CMK (cell line): ENCODE measurements at regions not wholly inside any gene's neighbourhood (a gene's known extent, or its start where the extent isn't known, plus 50 kb on each side); places are given as distances from the start of the nearest gene placed in this dataset.

Experiments
- DNase-seq: peaks from one replicate; pipeline ENCODE4 v3.0.0-alpha.2; 2010; ENCODE audit warnings: low read depth

GRCh38 chr17:36867716-36868341, 69.4 kb upstream of the LHX1 start:
- DNase-seq: no peak

DNA sequence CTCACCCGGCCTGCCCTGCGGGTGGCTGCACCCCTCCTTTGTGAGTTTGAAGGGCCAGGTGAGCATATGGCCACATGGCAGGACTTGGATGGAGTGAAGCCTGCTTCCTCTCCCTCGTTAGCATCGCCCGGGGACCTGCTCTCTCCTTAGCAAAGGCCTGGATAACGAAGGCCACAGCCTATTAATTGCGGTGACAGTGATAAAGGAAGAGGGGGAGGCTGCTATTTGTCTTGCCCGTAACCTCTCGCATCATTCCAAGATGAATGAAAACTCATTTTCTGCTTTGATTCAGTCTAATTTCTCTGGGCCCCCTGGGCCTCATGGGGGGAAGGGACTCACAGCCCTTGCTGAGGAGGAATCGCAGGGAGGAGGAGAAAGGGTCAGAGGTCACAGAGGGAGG, 68.5 kb upstream of the LHX1 start:
- DNase-seq: no peak

DNA sequence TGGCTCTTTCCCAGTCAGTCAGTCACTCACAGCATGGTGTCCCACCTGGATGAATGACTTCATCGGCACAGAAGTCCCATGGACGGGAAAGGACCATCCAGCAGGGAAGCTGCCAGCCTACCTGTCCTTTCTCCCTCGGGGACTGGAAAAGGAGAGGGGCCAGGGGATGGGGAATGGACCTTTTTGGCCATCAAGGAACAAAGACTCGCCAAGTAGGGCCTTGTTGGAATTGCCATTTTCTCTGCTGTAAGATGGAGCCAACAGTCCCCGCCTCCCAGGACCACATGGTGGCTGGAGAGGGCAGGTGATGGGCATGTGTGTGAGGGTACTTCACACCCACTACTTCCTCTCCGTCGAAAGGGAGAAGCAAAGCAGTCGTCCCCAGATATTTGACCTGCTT, 67.8 kb upstream of the LHX1 start:
- DNase-seq: no peak

DNA sequence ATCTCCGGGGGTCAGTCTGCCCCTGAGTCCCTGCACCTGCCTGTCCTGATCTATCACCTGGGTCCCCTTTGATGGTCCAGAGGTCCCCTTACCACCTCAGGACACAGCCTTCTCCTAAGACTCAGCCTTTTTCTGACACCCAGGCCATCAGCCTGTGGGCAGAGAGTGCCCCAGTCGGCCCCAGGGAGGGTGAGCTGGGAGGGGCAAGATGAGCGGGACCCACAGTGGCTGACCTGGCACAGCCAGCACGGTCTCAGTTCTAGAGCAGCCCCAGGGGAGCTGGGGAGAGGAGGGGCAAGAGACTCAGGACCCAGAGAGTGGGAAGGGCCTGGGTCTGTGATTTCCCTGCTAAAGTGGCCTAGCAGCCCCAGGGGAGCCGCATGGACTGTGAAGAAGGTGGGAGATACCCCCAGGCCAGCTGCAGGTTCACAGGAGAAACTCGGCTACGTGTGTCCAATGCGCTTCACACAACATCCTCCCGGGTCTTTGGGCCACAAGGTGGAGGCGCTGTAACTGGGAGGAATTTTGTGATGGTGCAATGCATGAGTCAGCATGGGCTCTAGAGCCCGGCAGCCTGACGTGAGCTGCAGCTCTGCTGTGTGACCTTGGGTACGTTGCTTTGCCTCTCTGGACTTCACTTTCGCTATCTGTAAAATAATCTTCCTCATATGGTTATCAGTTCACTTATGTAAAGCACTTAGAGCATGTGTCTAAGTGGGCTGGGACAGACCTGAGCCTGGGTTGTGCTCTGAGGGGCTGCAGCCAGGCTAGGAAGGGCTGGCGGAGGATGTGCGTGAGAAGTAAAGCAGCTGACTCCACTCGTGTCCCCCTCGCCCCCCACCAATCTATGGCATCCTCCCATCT, 67.2 kb upstream of the LHX1 start:
- DNase-seq: no peak

DNA sequence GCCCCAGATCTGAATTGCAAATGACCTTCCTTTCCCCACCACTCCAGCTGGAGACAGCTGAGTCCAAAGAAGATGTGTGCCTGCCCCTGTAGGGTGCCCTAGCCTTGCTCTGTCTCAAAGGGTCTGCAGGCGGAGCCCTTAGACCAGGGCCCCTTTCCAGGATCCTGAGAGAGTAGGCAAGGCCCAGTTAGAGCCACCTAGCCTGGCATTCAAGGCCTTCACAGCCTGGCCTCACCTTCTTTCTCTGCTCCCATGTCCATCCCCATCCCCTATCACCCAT, 66.6 kb upstream of the LHX1 start:
- DNase-seq: no peak

DNA sequence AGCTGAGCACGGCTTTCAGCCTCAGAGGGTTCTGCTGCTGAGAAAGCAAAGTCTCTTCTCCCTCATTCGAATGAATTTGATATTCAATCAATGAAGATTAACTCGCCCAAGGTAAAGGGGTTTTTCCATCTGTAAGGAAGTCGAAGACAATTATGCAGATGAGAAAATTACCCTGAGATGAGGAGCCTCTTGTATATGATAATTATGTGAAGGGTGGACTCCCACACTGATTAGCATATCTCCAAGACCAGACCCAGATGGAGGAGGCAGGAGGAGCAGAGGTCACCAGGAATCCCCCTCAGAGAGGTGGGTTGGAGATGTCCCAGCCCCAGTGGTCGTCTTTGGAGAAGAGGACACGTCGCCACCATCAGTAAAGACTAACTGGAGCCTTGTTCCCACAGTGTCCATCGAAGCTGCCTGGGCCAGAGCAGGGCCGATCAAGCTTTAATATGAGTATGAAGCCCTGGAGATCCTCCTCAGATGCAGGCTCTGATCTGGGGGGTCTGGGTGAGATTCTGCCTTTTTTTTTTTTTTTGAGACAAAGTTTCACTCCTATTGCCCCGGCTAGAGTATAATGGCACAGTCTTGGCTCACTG, 61.5 kb upstream of the LHX1 start:
- DNase-seq: no peak

GRCh38 chr17:36876966-36877365, 60.3 kb upstream of the LHX1 start:
- no peak for DNase-seq

GRCh38 chr17:36877771-36878170, 59.5 kb upstream of the LHX1 start:
- DNase-seq: no peak

- DNase-seq: no peak
These were observed 59.1 kb upstream of the LHX1 start for GRCh38 chr17:36878216-36878615.

DNA sequence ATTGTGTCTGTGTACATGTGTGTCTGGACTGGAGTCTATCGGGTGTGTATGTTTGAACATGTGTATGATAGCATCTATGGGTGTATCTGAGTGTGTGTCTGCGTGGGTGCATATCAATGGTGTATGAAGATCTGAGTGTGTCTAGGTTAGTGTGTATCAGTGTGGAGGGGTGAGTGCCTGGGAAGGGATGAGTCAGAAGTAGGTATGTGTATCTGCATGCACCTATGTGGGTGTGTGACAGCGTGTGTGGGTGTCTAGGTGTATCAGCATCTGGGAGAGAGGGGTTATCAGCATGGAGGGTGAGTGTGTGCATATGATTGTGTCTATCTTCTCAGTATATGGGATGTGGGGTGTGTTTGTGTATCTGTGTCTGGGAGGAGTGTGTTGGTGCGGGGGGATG, 58.2 kb upstream of the LHX1 start:
- no peak for DNase-seq

- no peak for DNase-seq
These were observed 57.6 kb upstream of the LHX1 start for GRCh38 chr17:36879624-36880131.

GRCh38 chr17:36880268-36880905, 56.9 kb upstream of the LHX1 start:
- no peak for DNase-seq

GRCh38 chr17:36881323-36881722, 56.0 kb upstream of the LHX1 start:
- no peak for DNase-seq

DNA sequence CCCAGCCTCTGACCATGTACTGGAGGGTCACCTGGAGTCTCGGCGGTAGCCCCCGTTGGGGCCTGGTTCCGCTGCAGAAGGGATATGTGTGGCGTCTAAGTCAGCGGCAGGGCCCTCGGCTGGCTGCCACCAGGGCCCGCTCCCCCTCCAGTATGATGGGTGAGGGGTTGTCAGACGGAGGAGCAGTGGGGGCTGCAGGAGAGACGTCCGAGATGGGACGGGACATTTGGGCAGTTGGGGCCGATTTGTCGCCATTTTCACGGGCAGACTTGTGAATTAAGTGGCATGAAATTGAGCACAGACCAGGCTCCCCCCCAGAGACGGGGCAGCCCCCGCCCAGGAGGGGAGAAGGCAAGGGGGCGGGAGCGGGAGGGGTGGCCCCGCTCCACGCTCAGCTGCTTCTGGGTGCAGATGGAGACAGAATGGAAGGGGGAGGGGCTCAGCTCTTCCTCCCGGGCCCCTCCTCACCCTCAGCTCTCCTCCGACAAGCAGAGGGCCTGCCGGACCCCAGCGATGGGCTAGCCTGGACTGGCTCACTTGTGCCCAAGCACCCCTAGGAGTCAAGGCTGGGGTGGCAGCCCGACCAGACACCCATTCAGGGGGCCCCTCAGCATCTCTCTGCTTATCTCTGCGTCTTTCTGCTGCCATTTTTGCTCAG, 52.7 kb upstream of the LHX1 start:
- no peak for DNase-seq

DNA sequence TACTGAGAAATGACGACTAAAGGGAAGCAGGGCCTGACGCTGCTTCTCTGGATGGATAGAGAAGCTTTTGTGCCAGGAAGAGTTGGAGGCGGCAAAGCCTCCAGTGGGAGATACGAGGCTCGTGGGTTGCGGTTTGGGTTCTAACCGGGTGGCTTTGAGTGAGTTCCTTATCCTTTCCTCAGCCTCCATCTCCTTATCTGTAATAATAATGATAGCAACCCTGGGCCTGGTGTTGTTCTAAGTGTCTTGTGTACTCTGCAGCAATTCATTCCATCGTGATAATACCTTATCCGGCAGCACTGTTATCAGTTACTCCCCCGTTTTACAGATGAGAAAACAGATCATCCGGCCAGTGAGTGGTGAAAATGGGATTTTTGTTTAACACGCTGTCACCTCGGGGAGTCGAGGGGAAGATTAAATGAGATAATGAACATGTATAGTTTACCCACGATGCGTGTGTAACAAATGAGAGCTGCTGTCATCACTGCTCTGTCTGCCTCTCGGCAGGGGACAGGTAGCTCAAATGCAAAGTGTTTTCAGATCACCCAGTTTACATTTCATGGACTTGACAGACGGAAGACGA, 52.0 kb upstream of the LHX1 start:
- DNase-seq: peak; percentile 95

- DNase-seq: no peak
These were observed 51.4 kb upstream of the LHX1 start for GRCh38 chr17:36885771-36886377.
